Uterus (tissue), 2 donors: ENCODE measurements at regions not wholly inside any gene's neighbourhood (a gene's known extent, or its start where the extent isn't known, plus 50 kb on each side); places are given as distances from the start of the nearest gene placed in this dataset.

Experiments
- CTCF ChIP-seq, 4 experiments: fragments of 200-600 bp in 2 of 4; fragments of 450-650 bp in 2 of 4; sonication (generic) in 2 of 4; IDR thresholded peaks; one replicate each; pipeline ENCODE4 v1.5.1; 2016 to 2019; ENCODE audit warnings: antibody characterized with exemption in 4 of 4, mild to moderate bottlenecking in 2 of 4, moderate library complexity in 1 of 4
- POLR2A ChIP-seq, 2 donors: fragments of 450-650 bp; IDR thresholded peaks; one replicate each; pipeline ENCODE4 v1.6.1; 2016; ENCODE audit warnings: antibody characterized with exemption in 2 of 2, mild to moderate bottlenecking in 1 of 2, moderate library complexity in 1 of 2

DNA sequence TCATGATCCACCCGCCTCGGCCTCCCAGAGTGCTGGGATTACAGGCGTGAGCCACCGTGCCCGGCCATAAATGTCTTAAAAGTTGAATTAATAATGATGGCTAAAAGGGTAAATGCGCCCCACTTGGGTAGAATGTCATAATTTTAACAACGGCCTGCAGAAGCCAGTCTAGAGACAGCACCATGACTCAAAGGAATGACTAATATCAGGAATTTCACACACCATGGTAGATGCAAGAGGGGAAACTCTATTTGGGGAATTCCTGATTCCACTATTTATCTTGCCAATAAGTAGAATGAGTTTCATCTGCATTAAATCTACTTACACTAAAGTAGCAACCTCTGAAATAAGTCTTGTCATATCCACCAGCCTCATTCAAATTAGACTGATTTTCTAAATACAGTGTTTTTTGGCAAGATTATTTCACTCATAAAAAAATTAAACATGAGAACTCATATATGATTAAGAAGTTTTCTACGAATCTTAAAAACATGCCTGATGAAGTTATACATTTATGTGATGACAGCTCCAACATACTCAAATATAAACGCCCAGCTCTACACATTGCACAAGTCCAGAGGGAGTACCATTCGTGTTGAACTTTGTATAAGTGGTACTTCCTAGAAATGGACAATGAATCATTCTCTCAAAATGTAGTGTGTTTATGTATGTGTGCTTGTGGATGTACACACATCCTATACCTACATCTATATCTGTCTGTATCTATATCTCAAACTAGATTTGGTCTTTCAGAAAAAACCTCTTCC, 309.7 kb downstream of the IRS1 start:
- TF ChIP-seq CTCF (IDR thresholded peaks at IDR 0.05) = no peak
- TF ChIP-seq POLR2A (IDR thresholded peaks at IDR 0.05) = no peak
